B cell (primary cell): ENCODE measurements at regions not wholly inside any gene's neighbourhood (a gene's known extent, or its start where the extent isn't known, plus 50 kb on each side); places are given as distances from the start of the nearest gene placed in this dataset.

Experiments used
- CTCF ChIP-seq: fragments of 200-600 bp; IDR thresholded peaks from one replicate; pipeline ENCODE4 v1.8.0; 2022; ENCODE audit warnings: antibody characterized with exemption, mild to moderate bottlenecking
- EZH2 ChIP-seq: IDR thresholded peaks from 2 replicates; pipeline ENCODE4 v1.6.1; 2012; ENCODE audit warnings: borderline replicate concordance, low read depth, mild to moderate bottlenecking, moderate library complexity, low read length; ENCODE audit not compliant: insufficient read depth, poor library complexity, severe bottlenecking

- no peak for TF ChIP-seq CTCF
- no peak for TF ChIP-seq EZH2
These were observed 472.8 kb upstream of the STEAP1 start for GRCh38 chr7:89681448-89681847.
